ENCODE measurements at regions not wholly inside any gene's neighbourhood (a gene's known extent, or its start where the extent isn't known, plus 50 kb on each side); places are given as distances from the start of the nearest gene placed in this dataset.

GRCh38 chrX:39464253-39464652, 633.5 kb downstream of the BCOR start:
- no peak for TF ChIP-seq CTCF (IDR thresholded peaks at IDR 0.05)
- TF ChIP-seq POLR2A (IDR thresholded peaks at IDR 0.05) = no peak

Measured in thyroid gland (tissue), 4 donors.